HG03521 (cell line): ENCODE measurements at regions not wholly inside any gene's neighbourhood (a gene's known extent, or its start where the extent isn't known, plus 50 kb on each side); places are given as distances from the start of the nearest gene placed in this dataset.
"Not testable (repeated sequence)": the region's sequence is repeated elsewhere in the genome, so short reads cannot be mapped to it uniquely, and the experiment has no call there.

Experiments
- ATAC-seq: cut with Tn5 transposase; IDR thresholded peaks from one replicate; pipeline ENCODE4 v1.9.1; 2021; ENCODE audit warnings: mild to moderate bottlenecking, moderate library complexity; ENCODE audit not compliant: unreplicated experiment

GRCh38 chr2:111463956-111464355 lies 343.2 kb downstream of the BCL2L11 start:
- ATAC-seq: peak; percentile 95

- not testable (repeated sequence) for ATAC-seq
These were observed 343.7 kb downstream of the BCL2L11 start for GRCh38 chr2:111464367-111464766.

GRCh38 chr2:111465521-111465920 lies 344.8 kb downstream of the BCL2L11 start:
- not testable (repeated sequence) for ATAC-seq

- not testable (repeated sequence) for ATAC-seq
These were observed 346.0 kb downstream of the BCL2L11 start for GRCh38 chr2:111466744-111467143.

GRCh38 chr2:111470924-111471323 lies 350.2 kb downstream of the BCL2L11 start:
- not testable (repeated sequence) for ATAC-seq

- not testable (repeated sequence) for ATAC-seq
These were observed 351.2 kb downstream of the BCL2L11 start for GRCh38 chr2:111471791-111472530.

- not testable (repeated sequence) for ATAC-seq
These were observed 352.2 kb downstream of the BCL2L11 start for GRCh38 chr2:111472844-111473403.

GRCh38 chr2:111473522-111473921 lies 352.8 kb downstream of the BCL2L11 start:
- not testable (repeated sequence) for ATAC-seq

GRCh38 chr2:111474198-111474705 lies 353.5 kb downstream of the BCL2L11 start:
- not testable (repeated sequence) for ATAC-seq

- not testable (repeated sequence) for ATAC-seq
These were observed 357.6 kb downstream of the BCL2L11 start for GRCh38 chr2:111478335-111478734.

- not testable (repeated sequence) for ATAC-seq
These were observed 358.2 kb downstream of the BCL2L11 start for GRCh38 chr2:111478871-111479318.

- ATAC-seq: not testable (repeated sequence)
These were observed 359.4 kb downstream of the BCL2L11 start for GRCh38 chr2:111480016-111480625.

- not testable (repeated sequence) for ATAC-seq
These were observed 359.9 kb downstream of the BCL2L11 start for GRCh38 chr2:111480633-111481032.

- not testable (repeated sequence) for ATAC-seq
These were observed 360.5 kb downstream of the BCL2L11 start for GRCh38 chr2:111481219-111481618.

- ATAC-seq: peak; percentile 75
These were observed 362.4 kb downstream of the BCL2L11 start for GRCh38 chr2:111482987-111483679.

GRCh38 chr2:111484097-111484496 lies 363.4 kb downstream of the BCL2L11 start:
- not testable (repeated sequence) for ATAC-seq

- ATAC-seq: not testable (repeated sequence)
These were observed 365.2 kb downstream of the BCL2L11 start for GRCh38 chr2:111485895-111486294.

- ATAC-seq: not testable (repeated sequence)
These were observed 367.7 kb downstream of the BCL2L11 start for GRCh38 chr2:111488451-111488850.

- ATAC-seq: not testable (repeated sequence)
These were observed 368.7 kb downstream of the BCL2L11 start for GRCh38 chr2:111489460-111489859.

- ATAC-seq: not testable (repeated sequence)
These were observed 370.5 kb downstream of the BCL2L11 start for GRCh38 chr2:111491181-111491580.

GRCh38 chr2:111491614-111492013 lies 370.9 kb downstream of the BCL2L11 start:
- not testable (repeated sequence) for ATAC-seq
